Stimulated activated CD4-positive, alpha-beta T cell treated with anti-CD3 and anti-CD28 coated beads, Interleukin-1b, Interleukin-23, amount 100 ng/mL, for 48 hours (primary cell): ENCODE measurements at regions not wholly inside any gene's neighbourhood (a gene's known extent, or its start where the extent isn't known, plus 50 kb on each side); places are given as distances from the start of the nearest gene placed in this dataset.

Source experiments
- DNase-seq: peaks from one replicate; pipeline ENCODE4 v3.0.0-alpha.2; 2020

DNA sequence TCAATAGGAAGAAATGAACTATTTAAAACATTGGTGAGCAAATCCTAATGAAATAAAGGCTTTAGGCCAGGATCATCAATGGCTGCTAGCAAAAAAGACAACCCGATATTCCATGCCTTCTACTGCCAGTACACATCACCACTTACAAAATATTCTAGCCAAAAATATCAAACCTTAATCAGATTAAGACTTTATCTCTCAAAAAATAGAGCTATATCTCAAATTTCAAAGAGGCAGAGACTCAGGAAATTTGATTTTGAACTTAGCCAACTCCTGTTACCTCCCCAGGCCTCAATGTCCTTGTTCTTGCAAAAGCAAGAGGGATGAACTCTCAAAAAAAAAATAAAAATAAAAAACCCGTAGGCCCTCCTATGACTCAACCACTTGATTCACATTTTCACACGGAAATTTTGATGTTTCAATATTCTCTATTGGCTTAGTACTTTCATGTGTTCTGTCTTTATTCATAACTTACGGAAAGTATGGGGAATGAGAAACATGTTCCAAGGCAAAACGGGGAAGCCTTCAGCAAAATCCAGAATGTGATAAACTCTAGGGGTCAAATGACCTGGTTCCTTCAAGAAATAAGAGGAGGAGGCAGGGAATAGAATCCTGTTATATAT, 273.3 kb upstream of the ZPLD1 start:
- no peak for DNase-seq

DNA sequence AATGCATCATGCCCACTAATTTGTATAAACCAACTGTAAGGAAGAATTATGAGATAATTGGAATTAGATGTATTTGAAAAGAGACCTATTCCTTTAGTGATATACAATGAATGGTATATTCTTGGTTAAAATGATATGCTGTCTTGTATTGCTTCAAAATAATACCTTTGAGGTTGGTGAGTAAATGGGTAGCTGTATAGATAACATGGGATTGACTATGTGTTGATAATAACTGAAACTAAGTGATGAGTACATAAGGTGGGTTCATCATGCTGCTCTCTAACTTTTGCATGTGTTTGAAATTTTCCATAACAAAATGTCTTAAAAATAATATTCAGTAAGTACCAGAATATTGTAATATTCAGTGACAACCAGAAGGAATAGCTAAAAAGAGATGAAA, 272.6 kb upstream of the ZPLD1 start:
- no peak for DNase-seq

DNA sequence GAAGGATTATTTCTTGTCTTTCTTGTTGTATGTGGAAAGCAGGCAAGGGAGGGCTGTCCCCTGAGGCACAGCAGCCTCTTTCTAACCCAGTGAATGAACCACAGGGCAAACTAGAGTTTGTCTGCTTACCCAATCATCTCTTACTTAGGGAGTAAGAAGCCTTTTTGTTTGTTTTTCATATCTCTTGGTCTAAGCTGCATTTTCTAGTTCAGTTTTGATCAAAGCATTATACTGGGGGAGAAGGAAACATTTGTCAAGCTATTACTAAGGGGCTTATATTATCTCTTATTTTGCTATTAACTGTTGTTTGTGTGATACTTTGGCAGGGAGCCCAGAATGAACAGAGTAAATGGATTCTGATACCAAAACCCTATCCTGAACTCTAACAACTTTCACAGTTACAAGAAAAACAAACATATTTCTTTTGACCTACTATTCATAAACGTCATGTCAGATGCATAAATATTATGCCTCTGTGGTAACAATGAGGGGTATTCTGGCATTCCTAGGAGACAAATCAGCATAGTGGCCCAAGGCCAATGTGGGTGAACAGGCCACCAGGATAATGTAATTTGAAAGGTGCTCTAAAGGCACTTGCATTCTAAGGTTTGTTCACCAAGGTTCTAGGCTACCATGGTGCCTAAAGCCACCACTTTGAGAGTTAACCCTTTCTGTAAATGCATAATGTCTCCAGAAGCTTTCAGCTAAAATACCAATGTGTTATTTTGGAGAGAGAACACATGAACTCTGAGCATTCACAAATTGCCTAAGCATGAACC, 271.6 kb upstream of the ZPLD1 start:
- no peak for DNase-seq

DNA sequence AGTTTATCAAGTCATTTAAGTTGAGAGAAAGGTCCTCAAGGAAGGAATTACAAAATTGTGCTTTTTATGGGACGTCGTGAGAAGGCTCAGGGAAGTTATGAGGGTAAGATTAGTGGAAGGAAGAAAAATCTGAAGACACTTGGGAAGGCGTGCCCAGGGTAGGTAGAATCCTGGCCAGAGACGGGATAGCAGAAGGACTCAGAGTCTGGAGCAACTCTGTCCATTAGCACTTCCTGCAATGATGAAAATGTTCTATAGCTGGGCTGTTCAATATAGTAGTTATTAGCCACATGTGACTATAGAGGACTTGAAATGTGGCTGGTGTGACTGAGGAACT, 271.0 kb upstream of the ZPLD1 start:
- no peak for DNase-seq

DNA sequence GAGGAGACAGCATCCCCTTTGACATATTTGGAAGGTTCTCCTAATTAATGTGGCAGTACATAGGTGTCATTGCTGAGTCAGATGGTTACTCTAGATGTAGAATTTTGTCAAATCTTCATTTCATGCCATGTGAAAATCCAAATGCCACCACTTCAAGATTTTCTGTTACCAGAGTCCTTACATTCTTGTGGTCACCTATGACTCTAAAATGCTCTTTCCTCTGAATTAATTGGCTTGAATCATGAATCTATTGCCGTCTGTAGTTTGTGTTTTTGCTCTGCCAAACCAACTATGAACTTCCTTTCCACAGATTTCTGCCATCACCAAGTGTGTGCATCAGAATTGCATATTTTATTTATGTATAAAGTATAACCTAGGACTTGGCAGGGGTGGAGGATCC, 269.4 kb upstream of the ZPLD1 start:
- DNase-seq: no peak

DNA sequence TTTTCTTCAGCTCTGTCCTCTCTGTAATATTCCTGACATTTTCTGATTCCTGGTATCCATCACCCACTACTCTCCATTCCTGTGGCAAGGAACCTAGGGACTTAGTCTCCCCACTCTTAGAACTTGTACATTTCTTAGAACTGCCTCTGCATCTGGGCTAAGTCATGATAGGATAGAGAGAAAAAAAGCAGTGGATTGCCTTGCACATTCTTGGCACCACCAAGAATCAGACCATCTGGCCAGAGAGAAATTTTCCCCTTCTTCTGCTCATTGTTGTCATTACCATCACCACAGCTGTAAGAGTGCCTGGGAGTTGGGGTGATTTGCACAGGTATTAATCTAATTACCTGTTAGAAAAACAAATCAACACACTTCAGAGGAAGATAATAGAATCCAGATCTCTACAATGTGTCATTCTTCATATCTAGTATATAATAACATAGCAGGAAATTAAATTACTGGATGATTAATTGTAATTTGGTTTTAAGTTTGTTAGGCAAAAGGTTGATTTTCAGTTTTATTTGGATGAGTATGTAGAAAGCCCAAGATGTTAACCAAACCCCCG, 264.8 kb upstream of the ZPLD1 start:
- no peak for DNase-seq

DNA sequence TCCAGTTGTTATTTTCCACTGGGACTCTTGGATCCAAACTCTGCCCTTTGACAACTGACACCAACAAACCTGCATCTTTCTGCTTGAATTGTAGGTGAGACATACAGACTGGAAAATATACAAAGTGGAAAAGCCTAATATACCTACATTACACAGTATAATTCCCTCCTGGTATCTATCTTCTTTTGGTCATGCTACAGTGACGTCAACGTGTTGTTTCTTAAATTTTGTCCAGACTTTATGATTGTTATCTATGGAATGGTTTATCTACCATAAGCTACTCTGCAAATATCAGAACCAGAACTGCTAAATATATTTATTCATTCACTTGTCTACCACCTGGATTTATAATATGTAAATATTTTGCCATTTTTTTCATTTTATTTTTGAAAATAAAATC, 264.3 kb upstream of the ZPLD1 start:
- no peak for DNase-seq

DNA sequence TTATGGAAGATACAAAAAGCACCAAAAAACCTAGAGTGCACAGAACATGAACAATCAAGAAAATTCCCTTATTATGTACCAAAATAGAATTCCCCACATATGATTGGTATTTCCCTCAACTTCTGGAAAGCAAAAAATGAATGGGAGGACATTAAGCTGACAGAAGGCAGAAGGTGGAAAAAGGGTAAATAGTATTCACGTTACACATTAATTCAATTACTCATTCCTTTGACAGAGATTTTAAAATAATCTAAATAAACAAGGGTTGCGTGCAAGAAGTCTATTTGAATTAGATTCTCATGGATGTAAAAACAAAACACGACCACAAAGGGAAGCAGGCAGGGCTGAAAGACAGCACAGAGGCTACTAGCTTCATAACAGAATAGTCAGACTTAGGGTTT, 260.5 kb upstream of the ZPLD1 start:
- no peak for DNase-seq

DNA sequence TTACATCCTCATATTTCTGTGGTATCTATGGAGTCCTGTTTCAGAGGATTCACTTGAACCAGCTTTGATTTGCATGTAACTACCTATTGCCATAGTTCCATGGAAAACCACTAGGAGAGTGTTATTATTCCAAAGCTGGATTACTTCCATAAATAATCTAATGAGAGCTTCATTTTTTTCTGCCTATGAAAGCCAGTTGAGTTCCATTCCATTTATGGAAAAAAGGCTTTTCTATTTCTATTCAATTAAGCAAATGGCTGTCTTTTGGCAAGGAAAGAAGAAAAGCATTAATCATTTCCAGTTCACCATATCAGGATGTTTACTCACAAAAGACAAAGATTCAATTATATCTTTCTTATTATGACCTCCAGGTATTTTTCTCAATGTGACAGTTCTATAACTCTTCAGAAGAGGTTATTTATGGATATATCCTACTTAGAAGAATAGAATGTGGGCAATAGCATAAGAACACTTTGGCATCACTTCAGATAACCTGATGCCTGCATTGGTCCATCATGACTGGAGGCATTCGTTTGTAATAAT, 259.9 kb upstream of the ZPLD1 start:
- no peak for DNase-seq

DNA sequence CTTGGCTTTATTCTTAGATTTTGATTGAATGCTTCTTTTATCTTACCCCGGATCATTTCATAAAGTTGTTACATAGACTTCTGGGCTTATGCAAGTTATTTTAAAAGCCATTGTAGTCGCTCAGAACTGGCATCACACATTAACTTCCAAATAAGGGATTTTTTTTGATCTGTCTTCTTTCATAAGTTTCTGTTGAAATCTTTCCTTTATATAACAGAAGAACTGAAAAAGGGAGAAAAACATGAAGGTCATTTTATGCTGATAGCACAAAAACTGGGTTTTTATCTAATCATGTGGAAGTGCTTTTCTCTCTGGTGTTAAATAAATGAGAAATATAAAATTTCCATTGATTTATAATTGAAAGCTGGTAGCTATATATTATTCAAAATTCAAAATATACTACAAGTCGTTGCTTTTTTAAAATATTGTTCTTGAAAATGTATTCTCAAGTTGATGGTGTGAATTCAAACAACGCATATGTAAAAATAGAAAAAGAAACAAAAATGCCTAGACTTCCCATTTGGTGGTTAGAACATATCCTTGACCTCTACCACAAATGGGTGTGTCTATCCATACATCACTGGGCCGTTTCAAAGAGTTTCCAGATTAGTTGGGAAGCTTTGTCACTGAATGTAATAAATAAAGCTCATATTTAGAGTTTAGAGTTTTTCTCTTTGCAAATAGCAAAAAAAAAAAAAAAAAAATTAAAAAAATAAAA, 258.3 kb upstream of the ZPLD1 start:
- no peak for DNase-seq

DNA sequence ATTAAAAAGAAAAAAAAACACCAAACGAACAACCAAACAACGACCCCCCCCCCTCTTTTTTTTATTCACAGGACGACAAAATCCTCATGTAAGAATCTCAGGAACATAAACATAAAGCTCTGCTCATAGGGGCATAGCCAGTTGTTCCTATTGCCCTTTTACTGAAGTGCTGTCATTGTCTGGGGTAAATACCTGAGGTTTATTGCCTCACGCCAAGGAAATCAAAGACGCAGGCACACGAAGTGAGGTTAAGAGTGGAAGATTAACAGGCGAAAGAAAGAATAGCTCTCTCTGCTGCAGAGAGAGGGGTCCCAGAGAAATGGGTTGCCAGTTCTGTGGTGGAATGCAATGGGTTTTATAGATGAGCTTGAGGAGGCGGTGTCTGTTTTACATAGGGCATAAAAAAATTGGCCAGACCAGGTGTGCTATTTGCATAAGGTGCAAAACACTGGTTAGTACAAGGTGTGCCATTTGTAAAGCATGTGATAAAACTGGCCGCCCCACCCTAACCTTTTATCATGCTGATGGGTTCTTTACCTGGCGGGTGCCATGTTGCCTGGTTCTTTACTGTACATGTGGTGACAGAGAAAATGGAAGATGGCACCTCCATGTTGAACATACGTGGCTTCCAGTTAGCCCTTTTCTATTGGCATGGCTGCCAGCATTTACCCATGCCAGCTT, 257.6 kb upstream of the ZPLD1 start:
- no peak for DNase-seq

DNA sequence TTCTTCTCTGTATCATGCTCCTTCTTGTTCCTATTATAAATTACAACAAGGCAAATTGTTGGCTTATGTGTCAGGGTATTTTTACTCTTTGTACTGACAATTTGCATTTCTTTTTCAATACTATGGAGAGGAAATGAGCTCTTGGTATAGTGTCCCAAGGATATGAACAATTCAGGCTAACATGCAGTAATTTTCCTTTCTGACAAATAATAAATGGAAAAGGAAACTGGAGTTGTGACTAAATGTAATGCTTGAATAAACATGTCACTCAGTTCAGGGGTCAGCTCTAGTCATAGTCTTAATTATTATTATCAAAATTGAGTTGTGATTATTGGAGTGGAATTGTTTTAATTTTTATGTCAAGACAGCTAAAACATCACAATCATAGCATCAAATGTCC, 256.0 kb upstream of the ZPLD1 start:
- DNase-seq: no peak

DNA sequence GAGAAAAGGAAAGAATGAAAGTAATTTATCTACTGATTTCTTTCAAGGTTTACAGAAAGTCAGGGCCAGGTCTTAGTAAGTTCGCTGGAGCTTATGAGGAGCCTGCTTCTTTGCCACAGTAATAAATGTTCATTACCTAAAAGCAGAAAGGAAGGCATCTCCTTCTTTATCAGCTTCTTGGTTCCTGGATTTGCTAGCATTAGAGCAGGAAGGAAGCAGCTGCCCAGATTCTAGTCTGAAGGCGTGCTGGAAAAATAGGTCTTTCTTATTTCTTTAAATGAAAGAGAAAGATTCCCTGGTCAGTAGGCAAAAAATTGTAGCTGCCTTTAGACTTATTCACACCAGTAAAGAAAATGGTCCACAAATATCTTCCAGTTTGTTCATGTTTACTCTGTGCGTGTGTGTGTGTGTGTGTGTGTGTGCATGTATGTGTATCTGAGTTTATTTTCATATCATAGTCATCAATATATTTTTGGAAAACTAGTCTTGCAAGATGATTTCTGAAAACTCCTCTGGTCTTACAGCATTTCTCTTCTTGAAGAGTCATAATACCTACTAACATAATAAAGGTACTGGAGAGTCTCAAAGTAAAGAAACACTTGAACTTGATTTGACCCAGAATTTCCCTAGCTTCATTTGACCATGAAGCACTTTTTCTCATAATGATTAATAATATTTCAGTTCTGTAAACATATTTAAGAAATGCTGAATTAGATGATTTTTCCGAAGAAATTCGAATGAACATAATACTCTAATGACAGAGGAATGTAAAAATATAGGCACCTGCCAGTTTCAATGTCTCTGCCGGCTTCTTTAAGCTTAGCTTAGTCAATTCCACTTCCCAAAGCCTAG, 255.3 kb upstream of the ZPLD1 start:
- DNase-seq: no peak

DNA sequence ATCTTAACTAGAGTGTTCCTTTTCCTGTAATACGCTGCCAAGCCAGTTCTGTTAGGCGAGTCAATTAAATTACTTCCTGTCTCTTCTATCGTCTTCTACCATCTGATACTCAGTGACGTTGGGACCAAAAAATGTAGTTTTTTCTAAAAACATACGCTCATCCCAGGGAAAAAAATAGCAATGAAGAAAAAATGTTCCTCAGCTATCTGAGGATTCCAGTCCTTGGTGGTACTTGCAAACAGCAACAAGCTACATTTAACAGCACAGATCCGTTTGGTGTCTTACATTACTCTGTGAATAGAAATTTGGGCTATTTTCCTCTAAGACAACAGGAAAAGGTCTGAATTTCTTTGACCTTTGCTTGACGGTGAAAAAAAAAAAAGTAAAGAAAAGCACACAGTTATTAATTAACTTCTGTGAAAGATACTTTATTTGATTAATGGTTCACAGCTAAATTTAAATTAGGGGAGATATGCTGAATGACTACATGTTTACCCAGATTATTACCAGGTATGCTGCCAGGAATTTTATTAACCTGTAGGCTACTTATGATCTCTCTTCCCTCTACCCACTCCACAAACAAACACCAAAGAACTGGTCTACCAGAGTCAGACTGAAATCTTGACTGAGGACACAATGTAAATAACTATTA, 254.4 kb upstream of the ZPLD1 start:
- DNase-seq: no peak

DNA sequence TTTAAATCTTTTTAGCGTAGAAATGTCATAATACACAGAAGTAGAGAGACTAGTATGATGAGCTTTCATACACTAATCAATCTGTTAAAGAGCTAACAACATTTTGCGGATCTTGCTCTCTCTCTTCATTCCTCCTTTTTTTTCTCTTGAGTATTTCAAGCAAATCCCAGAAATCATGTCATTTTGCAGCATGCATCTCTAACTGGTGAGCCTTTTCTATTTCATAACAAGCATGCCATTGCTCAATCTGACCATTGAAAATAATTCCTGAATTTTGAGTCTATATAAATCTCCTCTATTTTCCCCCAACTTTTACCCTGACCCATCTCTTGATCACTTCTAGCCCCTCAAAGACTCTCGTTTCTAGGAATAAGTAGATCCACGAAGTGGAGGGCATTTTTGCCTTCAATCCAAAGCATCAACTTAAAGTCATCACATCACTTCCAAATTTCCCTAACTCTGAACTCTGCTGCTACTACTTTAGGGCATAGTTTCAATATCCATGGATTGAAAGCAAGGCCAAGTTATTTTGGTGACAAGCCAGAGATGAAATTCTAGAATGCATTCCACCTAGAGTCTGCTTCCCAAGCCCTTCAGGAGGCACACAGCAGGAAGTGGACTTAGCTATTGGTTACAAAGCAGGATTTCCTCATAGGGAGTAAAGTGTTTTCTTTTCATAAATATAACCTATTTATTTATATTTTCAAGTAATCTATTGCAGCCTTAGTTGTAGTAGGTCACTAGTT, 253.5 kb upstream of the ZPLD1 start:
- DNase-seq: no peak

DNA sequence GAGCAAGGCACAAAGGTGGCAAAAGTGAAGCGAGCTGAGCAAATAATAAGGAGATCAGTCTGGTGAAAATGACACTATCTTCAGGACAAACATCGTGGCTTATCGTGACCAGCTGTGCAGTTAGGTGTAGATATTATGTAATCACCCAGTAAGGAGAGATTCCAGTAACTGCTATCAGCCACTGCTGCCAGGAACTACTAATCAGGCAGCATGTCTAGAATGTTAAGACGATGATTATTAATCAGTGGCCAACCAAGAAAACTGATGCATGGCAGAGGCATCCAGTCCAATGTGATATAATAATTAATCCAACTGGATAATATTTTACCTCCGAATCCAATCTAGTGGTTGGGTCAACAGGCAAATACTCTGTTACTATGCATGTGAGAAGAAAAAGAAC, 252.7 kb upstream of the ZPLD1 start:
- DNase-seq: no peak

DNA sequence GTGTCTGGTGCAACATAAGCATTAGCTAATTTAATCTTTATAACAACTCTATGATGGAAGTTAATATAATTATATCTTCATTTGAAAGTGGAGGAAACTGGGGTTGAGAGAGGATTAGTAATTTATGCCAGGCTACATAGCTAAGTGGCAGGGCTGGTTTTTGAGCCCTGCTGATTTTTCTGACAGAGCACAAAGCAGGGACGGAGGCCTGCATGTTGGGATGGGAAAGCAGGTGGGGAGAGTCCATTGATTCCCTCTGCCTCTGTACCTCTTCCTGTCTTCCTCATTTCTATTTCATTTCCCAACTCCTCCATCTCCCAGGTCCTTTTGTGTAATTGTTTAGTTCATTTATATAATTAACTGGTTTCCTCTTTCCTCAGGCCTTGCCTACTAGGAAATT, 251.6 kb upstream of the ZPLD1 start:
- no peak for DNase-seq

DNA sequence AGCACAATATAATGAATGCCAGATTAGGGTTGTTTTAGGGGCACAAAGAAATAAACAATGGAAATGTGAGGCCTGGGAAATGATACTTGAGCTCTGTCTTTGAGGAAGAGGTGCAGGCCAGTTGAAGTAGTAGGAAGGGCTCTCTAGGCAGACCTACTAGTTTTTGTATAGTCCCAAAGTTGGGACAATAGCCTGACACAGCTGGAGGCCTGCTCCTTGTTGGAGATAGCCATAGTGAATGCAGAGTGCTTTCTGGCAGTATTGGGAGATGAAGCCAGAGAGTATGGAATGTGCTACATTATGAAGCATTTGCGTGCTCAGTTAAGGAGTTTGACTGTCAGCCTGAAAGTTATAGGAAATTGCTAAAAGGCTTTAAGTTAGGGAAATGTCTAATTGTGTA, 251.2 kb upstream of the ZPLD1 start:
- DNase-seq: no peak

DNA sequence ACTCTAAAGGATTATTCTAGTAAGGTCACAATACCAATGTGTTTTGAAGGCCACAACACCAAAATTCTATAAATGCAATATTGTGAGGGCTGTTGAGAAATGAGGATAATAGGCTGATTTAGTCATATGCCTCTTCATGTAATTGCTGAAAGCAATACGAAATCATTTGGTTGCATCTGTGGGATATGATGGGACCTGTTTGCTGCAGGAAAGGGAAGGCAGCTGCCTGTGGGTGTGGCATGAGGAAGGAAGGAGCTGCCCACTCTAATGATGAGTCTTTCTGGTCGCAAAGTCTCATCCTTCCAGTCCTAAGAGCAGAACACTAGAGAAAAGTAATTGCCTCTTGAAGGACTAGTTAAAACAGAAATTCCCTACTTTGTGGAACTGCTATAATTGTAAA, 245.3 kb upstream of the ZPLD1 start:
- no peak for DNase-seq

DNA sequence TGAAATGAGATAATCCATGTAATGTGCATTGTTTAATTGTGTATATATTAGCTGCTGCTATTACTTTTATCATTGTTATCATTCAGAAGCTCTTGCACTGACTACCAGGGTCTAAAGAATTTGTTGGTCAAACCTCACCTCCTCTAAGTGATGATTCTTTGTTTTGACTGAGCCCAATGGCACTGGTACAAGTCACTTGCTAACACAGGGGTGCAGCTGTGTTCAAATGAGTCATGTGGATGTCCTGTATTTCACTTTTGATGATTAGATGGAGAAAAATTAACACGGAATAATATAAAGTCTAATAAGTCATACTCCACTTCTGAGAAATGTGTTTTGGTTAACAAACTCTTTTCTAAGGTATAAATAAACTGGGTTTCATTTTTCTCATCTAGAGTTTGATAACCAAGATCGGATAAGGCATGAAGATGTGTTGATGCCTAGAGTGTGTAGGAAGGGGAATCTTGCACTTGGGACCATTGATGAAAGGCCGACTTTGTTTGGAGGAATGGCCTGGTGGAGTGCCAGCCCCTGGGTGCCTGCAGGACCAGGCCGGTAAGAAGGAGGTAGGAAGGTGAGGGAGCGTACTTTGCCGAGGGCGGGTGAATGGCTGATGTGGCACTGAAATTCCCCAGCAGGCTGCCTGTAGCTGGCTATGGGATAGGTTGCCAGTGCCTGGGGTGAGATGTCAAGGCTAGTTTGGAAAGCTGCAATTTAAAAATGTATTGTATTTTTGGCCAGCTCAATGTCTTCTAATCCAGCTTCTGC, 244.7 kb upstream of the ZPLD1 start:
- no peak for DNase-seq
